H9 (cell line): ENCODE measurements at regions not wholly inside any gene's neighbourhood (a gene's known extent, or its start where the extent isn't known, plus 50 kb on each side); places are given as distances from the start of the nearest gene placed in this dataset.

Source experiments
- DNase-seq: peaks from one replicate; pipeline ENCODE4 v3.0.0-alpha.2; 2017
- H2AFZ ChIP-seq: one replicate; pipeline ENCODE4 v1.6.1; 2013; ENCODE audit warnings: mild to moderate bottlenecking, low read length, control low read depth, moderate library complexity
- H2AK5ac ChIP-seq: 2 replicates; pipeline ENCODE4 v1.6.1; 2013; ENCODE audit warnings: low read length, control low read depth, mixed read lengths; ENCODE audit not compliant: insufficient read length
- H2BK120ac ChIP-seq: one replicate; pipeline ENCODE4 v1.6.1; 2013; ENCODE audit warnings: low read depth, mild to moderate bottlenecking, low read length, control low read depth, inconsistent platforms; ENCODE audit not compliant: poor library complexity, severe bottlenecking
- H2BK12ac ChIP-seq: 2 replicates; pipeline ENCODE4 v1.6.1; 2013; ENCODE audit warnings: low read length, control low read depth, mixed read lengths, low read depth; ENCODE audit not compliant: insufficient read length
- H2BK15ac ChIP-seq: 2 replicates; pipeline ENCODE4 v1.6.1; 2013; ENCODE audit warnings: low read depth, low read length, control low read depth
- H2BK20ac ChIP-seq: one replicate; pipeline ENCODE4 v1.6.1; 2013; ENCODE audit warnings: low read depth, mild to moderate bottlenecking, low read length, control low read depth, inconsistent platforms; ENCODE audit not compliant: poor library complexity, severe bottlenecking
- H2BK5ac ChIP-seq: 2 replicates; pipeline ENCODE4 v1.6.1; 2013; ENCODE audit warnings: low read length, control low read depth, mixed read lengths; ENCODE audit not compliant: insufficient read length
- H3K14ac ChIP-seq: 2 replicates; pipeline ENCODE4 v1.6.1; 2013; ENCODE audit warnings: low read length, control low read depth; ENCODE audit not compliant: insufficient read depth
- H3K18ac ChIP-seq: 2 replicates; pipeline ENCODE4 v1.6.1; 2013; ENCODE audit warnings: low read depth, mild to moderate bottlenecking, mixed read lengths, low read length, control low read depth; ENCODE audit not compliant: insufficient read length
- H3K23ac ChIP-seq: 2 replicates; pipeline ENCODE4 v1.6.1; 2013; ENCODE audit warnings: low read length, control low read depth, mixed read lengths, low read depth; ENCODE audit not compliant: insufficient read length
- H3K23me2 ChIP-seq: 2 replicates; pipeline ENCODE4 v1.6.1; 2013; ENCODE audit warnings: low read depth, mild to moderate bottlenecking, mixed read lengths, low read length, control low read depth; ENCODE audit not compliant: insufficient read length, poor library complexity, severe bottlenecking
- H3K27ac ChIP-seq: 2 replicates; pipeline ENCODE4 v1.5.1; 2013; ENCODE audit warnings: low read length, control low read depth, mixed read lengths, low read depth; ENCODE audit not compliant: insufficient read length
- H3K27me3 ChIP-seq: 2 replicates; pipeline ENCODE4 v1.6.1; 2013; ENCODE audit warnings: low read length, control low read depth, inconsistent platforms; ENCODE audit not compliant: insufficient read depth
- H3K4ac ChIP-seq: 2 replicates; pipeline ENCODE4 v1.6.1; 2013; ENCODE audit warnings: low read depth, mild to moderate bottlenecking, control low read depth, inconsistent platforms, low read length, moderate library complexity
- H3K4me1 ChIP-seq: 2 replicates; pipeline ENCODE4 v1.6.1; 2013; ENCODE audit warnings: low read length, control low read depth, inconsistent platforms; ENCODE audit not compliant: insufficient read depth
- H3K4me2 ChIP-seq: 2 replicates; pipeline ENCODE4 v1.6.1; 2013; ENCODE audit warnings: low read length, control low read depth, mixed read lengths; ENCODE audit not compliant: insufficient read length, insufficient read depth
- H3K56ac ChIP-seq: 2 replicates; pipeline ENCODE4 v1.6.1; 2013; ENCODE audit warnings: low read depth, mild to moderate bottlenecking, mixed read lengths, low read length, control low read depth; ENCODE audit not compliant: insufficient read length
- H3K79me1 ChIP-seq: 2 replicates; pipeline ENCODE4 v1.6.1; 2013; ENCODE audit warnings: low read depth, mild to moderate bottlenecking, moderate library complexity, low read length, control low read depth, inconsistent platforms; ENCODE audit not compliant: insufficient read depth, poor library complexity, severe bottlenecking
- H3K79me2 ChIP-seq: 2 replicates; pipeline ENCODE4 v1.6.1; 2013; ENCODE audit warnings: low read length, control low read depth, inconsistent platforms; ENCODE audit not compliant: insufficient read depth
- H3K9ac ChIP-seq: 2 replicates; pipeline ENCODE4 v1.6.1; 2013; ENCODE audit warnings: low read length, control low read depth, mixed read lengths; ENCODE audit not compliant: insufficient read length; ENCODE audit errors: extremely low read depth
- H3K9me3 ChIP-seq: one replicate; pipeline ENCODE4 v1.6.1; 2013; ENCODE audit warnings: low read depth, low read length, inconsistent platforms; ENCODE audit not compliant: control insufficient read depth
- H3T11ph ChIP-seq: one replicate; pipeline ENCODE4 v1.6.1; 2013; ENCODE audit warnings: mild to moderate bottlenecking, low read length, control low read depth, inconsistent platforms
- H4K20me1 ChIP-seq: one replicate; pipeline ENCODE4 v1.6.1; 2013; ENCODE audit not compliant: control insufficient read depth, insufficient read length, insufficient read depth
- H4K5ac ChIP-seq: 2 replicates; pipeline ENCODE4 v1.6.1; 2013; ENCODE audit warnings: low read depth, mild to moderate bottlenecking, mixed read lengths, low read length, control low read depth; ENCODE audit not compliant: insufficient read length
- H4K8ac ChIP-seq: replicated peaks from 2 replicates; pipeline ENCODE4 v1.6.1; 2013; ENCODE audit warnings: low read length, control low read depth, mixed read lengths, low read depth; ENCODE audit not compliant: insufficient read length
- H4K91ac ChIP-seq: 2 replicates; pipeline ENCODE4 v1.6.1; 2013; ENCODE audit warnings: low read depth, mild to moderate bottlenecking, moderate library complexity, mixed read lengths, low read length, control low read depth; ENCODE audit not compliant: insufficient read length
- H3K27ac Mint-ChIP-seq, 3 experiments: 2 replicates in 2 of 3; 3 replicates in 1 of 3; pipeline ENCODE4 v1.8.0; 2020 to 2021; ENCODE audit warnings: mixed read lengths in 3 of 3, mild to moderate bottlenecking in 1 of 3, moderate library complexity in 1 of 3
- H3K27me3 Mint-ChIP-seq: 2 replicates; pipeline ENCODE4 v1.8.0; 2021; ENCODE audit warnings: low read depth, mild to moderate bottlenecking, moderate library complexity, mixed read lengths
- H3K36me3 Mint-ChIP-seq, 3 experiments: 2 replicates in 2 of 3; 3 replicates in 1 of 3; pipeline ENCODE4 v1.8.0; 2020 to 2021; ENCODE audit warnings: low read depth in 3 of 3, mixed read lengths in 3 of 3; ENCODE audit not compliant: insufficient read depth in 1 of 3
- H3K4me1 Mint-ChIP-seq, 2 experiments: 2 replicates each; pipeline ENCODE4 v1.8.0; 2020; ENCODE audit warnings: mixed read lengths in 2 of 2
- H3K4me3 Mint-ChIP-seq, 2 experiments: 2 replicates in 1 of 2; 3 replicates in 1 of 2; pipeline ENCODE4 v1.8.0; 2020 to 2021; ENCODE audit warnings: mild to moderate bottlenecking in 2 of 2, mixed read lengths in 2 of 2, moderate library complexity in 1 of 2
- H3K9me3 Mint-ChIP-seq, 2 experiments: 2 replicates in 1 of 2; 3 replicates in 1 of 2; pipeline ENCODE4 v1.8.0; 2020; ENCODE audit warnings: mild to moderate bottlenecking in 2 of 2, mixed read lengths in 2 of 2, moderate library complexity in 1 of 2
- CTCF ChIP-seq: fragments of 200-600 bp; sonication (generic); conservative IDR thresholded peaks from 3 replicates; pipeline ENCODE4 v1.8.0; 2021; ENCODE audit warnings: antibody characterized with exemption, mild to moderate bottlenecking
- WGBS: extraction: QIAGEN DNeasy Blood & Tissue Kit; methylation state at CpG from one replicate; pipeline ENCODE4 v1.1.7; 2013; ENCODE audit warnings: missing lambda C conversion rate, low lambda C conversion rate, mixed read lengths; ENCODE audit not compliant: insufficient read length; ENCODE audit errors: extremely low coverage; 5-methylcytosine and 5-hydroxymethylcytosine counted together

GRCh38 chr17:54754560-54754959 lies 146.1 kb upstream of the TOM1L1 start:
- DNase-seq = peak; percentile 80
- Histone ChIP-seq H4K5ac (no peak overlapping the region), H3K23ac (no peak overlapping the region), H4K8ac (no peak overlapping the region), H2BK12ac (no peak overlapping the region), H2BK20ac (no peak overlapping the region), H3K4me2 (no peak overlapping the region), H3K23me2 (no peaks in the 10 kb centered on the region), H3K27ac (no peak overlapping the region), H2BK15ac (no peak overlapping the region), H3K4me1 (no peaks in the 10 kb centered on the region), H3K14ac (no peak overlapping the region), H3K79me2 (no peaks in the 10 kb centered on the region), H3K79me1 (no peaks in the 10 kb centered on the region), H3K18ac (no peak overlapping the region), H4K20me1 (no peaks in the 10 kb centered on the region), H3K9ac (no peak overlapping the region), H2AK5ac (no peak overlapping the region), H4K91ac (no peak overlapping the region), H3K4ac (no peak overlapping the region), H3K56ac (no peak overlapping the region), H3T11ph (no peak overlapping the region), H3K9me3 (no peaks in the 10 kb centered on the region), H2BK5ac (no peak overlapping the region), H2AFZ (no peak overlapping the region), H2BK120ac (no peak overlapping the region), H3K27me3 (no peaks in the 10 kb centered on the region)
- Mint-ChIP-seq H3K9me3 (no peaks in the 10 kb centered on the region), H3K4me3 (no peak overlapping the region), H3K27ac (no peak overlapping the region), H3K36me3 (0 out of 7 replicates have a peak, but pooled peaks cover 0 to 2% (median 0%) of the 10 kb centered on the region in 3 experiments), H3K27me3 (no peaks in the 10 kb centered on the region), H3K4me1 (peaks cover 0 to under 1% of the 10 kb centered on the region in 2 experiments; a peak in 2 of 4 replicates)
- peak; percentile 67 for TF ChIP-seq CTCF
- no CpG with 5 or more reads among the region's 15 CpGs for WGBS
